H1 (cell line): ENCODE measurements at regions not wholly inside any gene's neighbourhood (a gene's known extent, or its start where the extent isn't known, plus 50 kb on each side); places are given as distances from the start of the nearest gene placed in this dataset.

Experiments used
- CTCF ChIA-PET: fragments of 300-600 bp; sonication (Branson Sonifier 250); formaldehyde crosslinking; loops from one replicate; lab custom pipeline; 2021; ENCODE audit not compliant: partially characterized antibody; lab: Charles Lee
- POLR2A ChIA-PET: fragments of 300-600 bp; sonication (Branson Sonifier 250); formaldehyde crosslinking; loops from one replicate; lab custom pipeline; 2021; ENCODE audit warnings: inconsistent platforms; ENCODE audit not compliant: partially characterized antibody; lab: Charles Lee
- DNase-seq, 2 experiments: peaks; one replicate each; pipeline versions ENCODE4 v3.0.0 to v3.0.0-alpha.2; 2010 to 2022; ENCODE audit warnings: low spot score in 2 of 2, low read depth in 1 of 2, mixed read lengths in 1 of 2
- FAIRE-seq: peaks from 2 replicates; lab custom pipeline; 2011; peaks lifted over from hg19 to GRCh38; lab: Jason Lieb, UNC
- H2AFZ ChIP-seq: 2 replicates; pipeline ENCODE4 v1.8.1; 2012; ENCODE audit warnings: low read length, inconsistent platforms
- H2AK5ac ChIP-seq: 2 replicates; pipeline ENCODE4 v1.6.1; 2013; ENCODE audit warnings: low read depth, low read length
- H2BK120ac ChIP-seq: replicated peaks from 2 replicates; pipeline ENCODE3; 2013; ENCODE audit warnings: low read depth, low read length, inconsistent platforms
- H2BK12ac ChIP-seq: 2 replicates; pipeline ENCODE4 v1.6.1; 2013; ENCODE audit warnings: low read depth, low read length
- H2BK15ac ChIP-seq: 2 replicates; pipeline ENCODE4 v1.6.1; 2013; ENCODE audit warnings: low read length
- H2BK20ac ChIP-seq: 2 replicates; pipeline ENCODE4 v1.6.1; 2013; ENCODE audit warnings: low read length
- H2BK5ac ChIP-seq: 2 replicates; pipeline ENCODE4 v1.6.1; 2013; ENCODE audit warnings: low read depth, low read length
- H3K14ac ChIP-seq: 2 replicates; pipeline ENCODE4 v1.6.1; 2013; ENCODE audit warnings: inconsistent platforms; ENCODE audit not compliant: insufficient read length
- H3K18ac ChIP-seq: 2 replicates; pipeline ENCODE4 v1.6.1; 2013; ENCODE audit warnings: low read length; ENCODE audit errors: extremely low read depth
- H3K23ac ChIP-seq: 2 replicates; pipeline ENCODE4 v1.6.1; 2013; ENCODE audit warnings: inconsistent platforms; ENCODE audit not compliant: insufficient read length
- H3K23me2 ChIP-seq: 2 replicates; pipeline ENCODE4 v1.6.1; 2013; ENCODE audit warnings: low read depth, low read length
- H3K27ac ChIP-seq: 2 replicates; pipeline ENCODE4 v1.6.1; 2011; ENCODE audit warnings: low read depth, low read length, inconsistent platforms
- H3K27me3 ChIP-seq, 4 experiments: replicated peaks in 1 of 4; 1 replicate in 1 of 4; 2 replicates in 3 of 4; pipeline versions ENCODE4 v1.6.1 to v1.8.1; 2011 to 2013; ENCODE audit warnings: low read length in 3 of 4, mild to moderate bottlenecking in 3 of 4, inconsistent platforms in 2 of 4, mixed read lengths in 2 of 4, moderate library complexity in 1 of 4; ENCODE audit not compliant: control insufficient read depth in 3 of 4, insufficient read depth in 3 of 4; ENCODE audit errors: extremely low read depth in 1 of 4
- H3K36me3 ChIP-seq, 4 experiments: 2 replicates each; pipeline versions ENCODE4 v1.6.1 to v1.8.1; 2011 to 2013; ENCODE audit warnings: mild to moderate bottlenecking in 4 of 4, low read length in 3 of 4, moderate library complexity in 2 of 4, control low read depth in 1 of 4, inconsistent platforms in 1 of 4; ENCODE audit not compliant: insufficient read depth in 4 of 4, control insufficient read depth in 2 of 4
- H3K4ac ChIP-seq: replicated peaks from 2 replicates; pipeline ENCODE3; 2013; ENCODE audit warnings: low read length, low read depth, mixed read lengths, inconsistent platforms; ENCODE audit not compliant: insufficient read length
- H3K4me1 ChIP-seq, 4 experiments: replicated peaks in 1 of 4; 1 replicate in 1 of 4; 2 replicates in 3 of 4; pipeline versions ENCODE4 v1.6.1 to v1.8.1; 2011 to 2013; ENCODE audit warnings: low read length in 3 of 4, inconsistent platforms in 2 of 4, mixed read lengths in 1 of 4; ENCODE audit not compliant: insufficient read depth in 4 of 4, control insufficient read depth in 3 of 4
- H3K4me2 ChIP-seq, 2 experiments: 2 replicates each; pipeline versions ENCODE4 v1.6.1 to v1.8.1; 2011 to 2013; ENCODE audit warnings: low read depth in 2 of 2, low read length in 2 of 2, control low read depth in 1 of 2, inconsistent platforms in 1 of 2, mild to moderate bottlenecking in 1 of 2; ENCODE audit not compliant: insufficient read depth in 1 of 2
- H3K4me3 ChIP-seq, 4 experiments: fragments of 200-600, 300-600 bp in 1 of 4; sonication (generic), shearing (Covaris generic), sonication (Bioruptor Twin) in 1 of 4; 2 replicates each; pipeline versions ENCODE4 v1.5.1 to v1.8.1; 2011 to 2016; ENCODE audit warnings: low read length in 4 of 4, low read depth in 3 of 4, control low read depth in 2 of 4, inconsistent platforms in 2 of 4, mild to moderate bottlenecking in 2 of 4, mixed read lengths in 1 of 4, moderate library complexity in 1 of 4; ENCODE audit not compliant: insufficient read depth in 2 of 4; ENCODE audit errors: extremely low read depth in 1 of 4
- H3K56ac ChIP-seq: replicated peaks from 2 replicates; pipeline ENCODE3; 2013; ENCODE audit warnings: low read depth, mild to moderate bottlenecking, mixed read lengths, low read length, inconsistent platforms; ENCODE audit not compliant: insufficient read length
- H3K79me1 ChIP-seq: 2 replicates; pipeline ENCODE4 v1.6.1; 2013; ENCODE audit warnings: low read depth, low read length, control low read depth
- H3K79me2 ChIP-seq, 2 experiments: 2 replicates each; pipeline versions ENCODE4 v1.6.1 to v1.8.1; 2012 to 2013; ENCODE audit warnings: low read length in 2 of 2, mild to moderate bottlenecking in 2 of 2, inconsistent platforms in 1 of 2; ENCODE audit not compliant: insufficient read depth in 2 of 2, control insufficient read depth in 1 of 2
- H3K9ac ChIP-seq, 4 experiments: replicated peaks in 1 of 4; 1 replicate in 1 of 4; 2 replicates in 3 of 4; pipeline versions ENCODE4 v1.6.1 to v1.8.1; 2011 to 2013; ENCODE audit warnings: low read depth in 3 of 4, low read length in 3 of 4, control low read depth in 2 of 4, mild to moderate bottlenecking in 2 of 4, moderate library complexity in 2 of 4, inconsistent platforms in 1 of 4; ENCODE audit errors: extremely low read depth in 1 of 4
- H3K9me3 ChIP-seq, 2 experiments: 2 replicates each; pipeline versions ENCODE4 v1.6.1 to v1.8.1; 2012 to 2013; ENCODE audit warnings: mild to moderate bottlenecking in 2 of 2, moderate library complexity in 2 of 2, control low read depth in 1 of 2, inconsistent platforms in 1 of 2, low read depth in 1 of 2, low read length in 1 of 2, mixed read lengths in 1 of 2; ENCODE audit not compliant: insufficient read depth in 2 of 2
- H4K20me1 ChIP-seq, 2 experiments: replicated peaks in 1 of 2; 2 replicates each; pipeline versions ENCODE3 to v1.8.1; 2011 to 2013; ENCODE audit warnings: inconsistent platforms in 2 of 2, low read length in 2 of 2, mild to moderate bottlenecking in 1 of 2; ENCODE audit not compliant: insufficient read depth in 2 of 2, control insufficient read depth in 1 of 2
- H4K5ac ChIP-seq: 2 replicates; pipeline ENCODE4 v1.6.1; 2013; ENCODE audit warnings: low read length, low read depth, mixed read lengths, inconsistent platforms; ENCODE audit not compliant: insufficient read length
- H4K8ac ChIP-seq: 2 replicates; pipeline ENCODE4 v1.8.0; 2013; ENCODE audit warnings: mild to moderate bottlenecking, moderate library complexity, low read length, inconsistent platforms; ENCODE audit not compliant: insufficient read depth; ENCODE audit errors: extremely low read depth
- H4K91ac ChIP-seq: replicated peaks from 2 replicates; pipeline ENCODE3; 2013; ENCODE audit warnings: low read length, mixed read lengths, inconsistent platforms; ENCODE audit not compliant: insufficient read length
- BACH1 ChIP-seq: IDR thresholded peaks from 2 replicates; pipeline ENCODE4 v1.6.1; 2012; ENCODE audit warnings: low read length, improper control_type of control experiment
- BCL11A ChIP-seq, 2 experiments: IDR thresholded peaks; one replicate each; pipeline ENCODE4 v1.6.1; 2011; ENCODE audit warnings: low read depth in 2 of 2, low read length in 2 of 2, mild to moderate bottlenecking in 2 of 2
- CTBP2 ChIP-seq: IDR thresholded peaks from 2 replicates; pipeline ENCODE4 v1.7.0; 2011; ENCODE audit warnings: borderline replicate concordance, mild to moderate bottlenecking, moderate library complexity, mixed read lengths, low read length; ENCODE audit not compliant: insufficient read depth, insufficient read length
- E2F6 ChIP-seq: IDR thresholded peaks from 2 replicates; pipeline ENCODE4 v1.6.1; 2012; ENCODE audit warnings: inconsistent platforms
- KDM1A ChIP-seq: fragments of 200-600, 300-600 bp; sonication (generic); IDR thresholded peaks from 2 replicates; pipeline ENCODE4 v1.7.1; 2016; ENCODE audit warnings: mild to moderate bottlenecking, low read length, borderline replicate concordance
- MAFK ChIP-seq: IDR thresholded peaks from 2 replicates; pipeline ENCODE4 v1.6.1; 2012; ENCODE audit warnings: low read depth, mild to moderate bottlenecking, improper control_type of control experiment, low read length
- MAX ChIP-seq: IDR thresholded peaks from 2 replicates; pipeline ENCODE4 v1.6.1; 2012; ENCODE audit warnings: inconsistent platforms
- POLR2A ChIP-seq, 2 experiments: IDR thresholded peaks; 1 replicate in 1 of 2; 2 replicates in 1 of 2; pipeline ENCODE4 v1.6.1; 2011; ENCODE audit warnings: low read depth in 2 of 2, low read length in 2 of 2, mild to moderate bottlenecking in 2 of 2; ENCODE audit errors: control extremely low read depth in 1 of 2
- POU5F1 ChIP-seq: IDR thresholded peaks from 2 replicates; pipeline ENCODE4 v1.6.1; 2011; ENCODE audit warnings: low read depth, mild to moderate bottlenecking, low read length, moderate library complexity
- TBP ChIP-seq: IDR thresholded peaks from 2 replicates; pipeline ENCODE4 v1.6.1; 2011; ENCODE audit warnings: low read depth, low read length, improper control_type of control experiment
- TCF12 ChIP-seq: IDR thresholded peaks from 2 replicates; pipeline ENCODE4 v1.6.1; 2011; ENCODE audit warnings: low read depth, mild to moderate bottlenecking, low read length
- YY1 ChIP-seq: IDR thresholded peaks from 2 replicates; pipeline ENCODE4 v1.6.1; 2011; ENCODE audit warnings: low read depth, mild to moderate bottlenecking, low read length
- ZNF274 ChIP-seq: IDR thresholded peaks from 2 replicates; pipeline ENCODE4 v1.7.0; 2012; ENCODE audit warnings: low read length, borderline replicate concordance; ENCODE audit errors: extremely low read depth
- WGBS, 2 experiments: shearing (Covaris generic) in 1 of 2; methylation state at CpG; one replicate each; pipeline versions ENCODE4 v1.1.6 to v1.1.7; 2013 to 2015; ENCODE audit warnings: low lambda C conversion rate in 2 of 2, mixed read lengths in 2 of 2, inconsistent platforms in 1 of 2, low coverage in 1 of 2, missing lambda C conversion rate in 1 of 2; ENCODE audit not compliant: insufficient replicate concordance in 2 of 2, insufficient coverage in 1 of 2, insufficient read length in 1 of 2; ENCODE audit errors: extremely low coverage in 1 of 2, missing lambda C conversion rate in 1 of 2; 5-methylcytosine and 5-hydroxymethylcytosine counted together
- TF ChIP-seq, protein P1 (sequence below): IDR thresholded peaks from 2 replicates; pipeline ENCODE4 v1.6.1; 2011; ENCODE audit warnings: low read depth, mild to moderate bottlenecking, low read length; ENCODE audit not compliant: insufficient read depth

GRCh38 chr21:38714999-38715398 is 90.7 kb upstream of the ETS2 start:
- Histone ChIP-seq H2AK5ac (no peak overlapping the region), H3K79me1 (no peaks in the 10 kb centered on the region), H2BK12ac (no peak overlapping the region), H3K4me3 (no peak overlapping the region), H2BK120ac (no peak overlapping the region), H4K20me1 (no peaks in the 10 kb centered on the region), H3K56ac (no peak overlapping the region), H3K4me1 (no peaks in the 10 kb centered on the region), H4K5ac (no peak overlapping the region), H3K36me3 (no peaks in the 10 kb centered on the region), H2BK15ac (no peak overlapping the region), H3K27ac (no peak overlapping the region), H3K27me3 (no peaks in the 10 kb centered on the region), H3K23me2 (no peaks in the 10 kb centered on the region), H3K9ac (no peak overlapping the region), H3K4me2 (no peak overlapping the region), H3K23ac (no peak overlapping the region), H2AFZ (no peak overlapping the region), H3K18ac (no peak overlapping the region), H4K8ac (no peak overlapping the region), H3K14ac (no peak overlapping the region), H2BK5ac (no peak overlapping the region), H3K9me3 (no peaks in the 10 kb centered on the region), H3K79me2 (no peaks in the 10 kb centered on the region), H3K4ac (no peak overlapping the region), H4K91ac (no peak overlapping the region), H2BK20ac (no peak overlapping the region)
- CTCF ChIA-PET: interaction anchor here (0.6 kb wide), 1 partner anchor 38 kb away, joined by 3 read pairs; no protein-coding TSS in a partner anchor
- WGBS, 2 experiments: 88% methylated on average over 5 of the region's 5 CpGs; no CpG with 5 or more reads in 1 of the 2 experiments
- POLR2A ChIA-PET: no interaction called here
- DNase-seq (no peak), FAIRE-seq (no peak)
- TF ChIP-seq, protein P1, sequence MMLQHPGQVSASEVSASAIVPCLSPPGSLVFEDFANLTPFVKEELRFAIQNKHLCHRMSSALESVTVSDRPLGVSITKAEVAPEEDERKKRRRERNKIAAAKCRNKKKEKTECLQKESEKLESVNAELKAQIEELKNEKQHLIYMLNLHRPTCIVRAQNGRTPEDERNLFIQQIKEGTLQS: no peak
- no peak for TF ChIP-seq TBP
- no peak for TF ChIP-seq YY1
- TF ChIP-seq POLR2A (IDR thresholded peaks at IDR 0.05; ENCODE audit: control extremely low read depth in 1 of 2, low read depth in 2 of 2, low read length in 2 of 2): no peak
- no peak for TF ChIP-seq CTBP2
- TF ChIP-seq POU5F1: no peak
- TF ChIP-seq BCL11A (IDR thresholded peaks at IDR 0.05; ENCODE audit: low read depth in 2 of 2, low read length in 2 of 2): no peak
- TF ChIP-seq ZNF274: no peak
- TF ChIP-seq MAX: no peak
- no peak for TF ChIP-seq KDM1A
- no peak for TF ChIP-seq TCF12
- TF ChIP-seq BACH1: no peak
- TF ChIP-seq E2F6: no peak
- TF ChIP-seq MAFK: no peak
